MM.1S (cell line): ENCODE measurements at regions not wholly inside any gene's neighbourhood (a gene's known extent, or its start where the extent isn't known, plus 50 kb on each side); places are given as distances from the start of the nearest gene placed in this dataset.

Source experiments
- CTCF ChIP-seq: fragments of 300-600 bp; sonication (generic); IDR thresholded peaks from 2 replicates; pipeline ENCODE4 v1.5.1; 2016; ENCODE audit warnings: antibody characterized with exemption, low read length, mixed read lengths
- EZH2phosphoT487 ChIP-seq: fragments of 300-600 bp; sonication (generic); IDR thresholded peaks from 2 replicates; pipeline ENCODE4 v1.6.1; 2018; ENCODE audit warnings: antibody characterized with exemption, low read length

GRCh38 chr6:16855460-16855859 lies 94.2 kb upstream of the ATXN1 start:
- TF ChIP-seq EZH2phosphoT487 (no peak), CTCF (no peak)
